ENCODE measurements at regions not wholly inside any gene's neighbourhood (a gene's known extent, or its start where the extent isn't known, plus 50 kb on each side); places are given as distances from the start of the nearest gene placed in this dataset.

GRCh38 chr15:101590785-101591184 lies 61.4 kb downstream of the TM2D3 start:
- DNase-seq: no peak

GRCh38 chr15:101583284-101583683 lies 68.9 kb downstream of the TM2D3 start:
- no peak for DNase-seq

GRCh38 chr15:101580431-101580830 lies 71.8 kb downstream of the TM2D3 start:
- DNase-seq: no peak

GRCh38 chr15:101579631-101580163 lies 72.5 kb downstream of the TM2D3 start:
- DNase-seq: no peak

GRCh38 chr15:101578443-101578894 lies 73.7 kb downstream of the TM2D3 start:
- DNase-seq: peak; percentile 1

GRCh38 chr15:101573951-101574350 lies 78.2 kb downstream of the TM2D3 start:
- DNase-seq: no peak

- DNase-seq: no peak
Measured at GRCh38 chr15:101570241-101570640, 80.7 kb upstream of the PCSK6 start.

- no peak for DNase-seq
Measured at GRCh38 chr15:101568821-101569555, 79.5 kb upstream of the PCSK6 start.

GRCh38 chr15:101568309-101568708 lies 78.8 kb upstream of the PCSK6 start:
- no peak for DNase-seq

GRCh38 chr15:101566748-101567488 lies 77.4 kb upstream of the PCSK6 start:
- no peak for DNase-seq

- no peak for DNase-seq
Measured at GRCh38 chr15:101565377-101565776, 75.9 kb upstream of the PCSK6 start.

GRCh38 chr15:101563176-101563796 lies 73.8 kb upstream of the PCSK6 start:
- no peak for DNase-seq

GRCh38 chr15:101562428-101563059 lies 73.0 kb upstream of the PCSK6 start:
- DNase-seq: no peak

- DNase-seq: no peak
Measured at GRCh38 chr15:101561584-101561906, 72.0 kb upstream of the PCSK6 start.

- no peak for DNase-seq
Measured at GRCh38 chr15:101560722-101561583, 71.4 kb upstream of the PCSK6 start.

- peak; percentile 8 for DNase-seq
Measured at GRCh38 chr15:101559952-101560351, 70.4 kb upstream of the PCSK6 start.

GRCh38 chr15:101558221-101558941 lies 68.9 kb upstream of the PCSK6 start:
- no peak for DNase-seq

GRCh38 chr15:101556273-101556672 lies 66.8 kb upstream of the PCSK6 start:
- DNase-seq: no peak

- DNase-seq: no peak
Measured at GRCh38 chr15:101554115-101554915, 64.8 kb upstream of the PCSK6 start.

GRCh38 chr15:101551696-101552591 lies 62.4 kb upstream of the PCSK6 start:
- no peak for DNase-seq
